ENCODE measurements at regions not wholly inside any gene's neighbourhood (a gene's known extent, or its start where the extent isn't known, plus 50 kb on each side); places are given as distances from the start of the nearest gene placed in this dataset.

- no peaks in the 10 kb centered on the region for H3K36me3 Mint-ChIP-seq (ENCODE audit: low read depth)
- no peak overlapping the region for H3K27ac Mint-ChIP-seq
- H3K4me1 Mint-ChIP-seq = no peaks in the 10 kb centered on the region
- H3K27me3 Mint-ChIP-seq (ENCODE audit: low read depth) = peaks cover 4% of the 10 kb centered on the region
- no peak overlapping the region for H3K4me3 Mint-ChIP-seq
- no peaks in the 10 kb centered on the region for H3K9me3 Mint-ChIP-seq
- TF ChIP-seq CTCF (IDR thresholded peaks at IDR 0.05; ENCODE audit: unreplicated experiment in 3 of 3) = no peak
These were observed 140.1 kb upstream of the TSPAN8 start for GRCh38 chr12:71297930-71298329.

DNA sequence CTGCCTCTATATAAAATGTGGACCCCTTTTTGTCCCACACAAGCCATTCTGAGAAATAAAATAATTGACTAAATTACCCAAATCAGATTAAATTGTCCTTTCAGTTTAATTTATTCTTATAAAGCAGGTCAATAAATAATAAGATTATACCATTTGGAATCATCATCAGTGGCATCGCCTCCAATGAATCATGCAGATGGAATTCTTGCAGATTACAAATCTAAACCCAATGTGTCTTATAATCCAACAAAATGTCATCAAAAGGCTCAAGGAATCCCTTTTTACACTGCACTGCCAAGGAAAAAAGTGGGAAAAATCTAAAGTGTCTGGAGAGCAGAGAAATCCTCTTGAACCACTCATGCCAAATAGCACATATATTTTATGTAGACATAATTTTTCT, 138.2 kb upstream of the TSPAN8 start:
- Mint-ChIP-seq H3K4me3 (no peak overlapping the region), H3K36me3 (ENCODE audit: low read depth) (peaks cover 5% of the 10 kb centered on the region), H3K9me3 (peaks cover 9% of the 10 kb centered on the region), H3K27me3 (ENCODE audit: low read depth) (peaks cover 4% of the 10 kb centered on the region), H3K27ac (no peak overlapping the region), H3K4me1 (no peaks in the 10 kb centered on the region)
- no peak for TF ChIP-seq CTCF (IDR thresholded peaks at IDR 0.05; ENCODE audit: unreplicated experiment in 3 of 3)

- Mint-ChIP-seq H3K36me3 (ENCODE audit: low read depth) (peaks cover 5% of the 10 kb centered on the region), H3K4me3 (no peak overlapping the region), H3K27ac (no peak overlapping the region), H3K4me1 (no peaks in the 10 kb centered on the region), H3K9me3 (peaks cover 15% of the 10 kb centered on the region), H3K27me3 (ENCODE audit: low read depth) (no peaks in the 10 kb centered on the region)
- TF ChIP-seq CTCF (IDR thresholded peaks at IDR 0.05; ENCODE audit: unreplicated experiment in 3 of 3) = no peak
These were observed 133.9 kb upstream of the TSPAN8 start for GRCh38 chr12:71291746-71292145.

DNA sequence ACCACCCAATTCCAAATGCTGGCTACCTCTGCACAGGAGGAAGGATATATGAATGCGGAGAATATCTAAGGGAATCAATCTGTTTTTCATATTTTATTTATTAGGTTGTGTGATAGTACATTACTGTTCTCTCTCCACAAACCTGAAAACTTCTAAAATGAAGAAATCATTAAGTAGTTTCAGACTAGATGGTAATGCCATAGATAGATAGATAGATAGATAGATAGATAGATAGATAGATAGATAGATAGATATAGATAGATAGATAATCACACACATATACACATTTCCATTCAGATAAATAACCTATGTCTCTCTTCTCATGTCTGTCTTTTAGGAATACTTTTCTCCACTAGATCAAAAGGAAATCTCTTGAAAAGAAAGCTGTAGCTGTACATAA, 126.1 kb upstream of the TSPAN8 start:
- no peak for TF ChIP-seq CTCF (IDR thresholded peaks at IDR 0.05; ENCODE audit: unreplicated experiment in 3 of 3)
- Mint-ChIP-seq H3K4me1 (no peaks in the 10 kb centered on the region), H3K27me3 (ENCODE audit: low read depth) (no peaks in the 10 kb centered on the region), H3K36me3 (ENCODE audit: low read depth) (no peaks in the 10 kb centered on the region), H3K27ac (no peak overlapping the region), H3K4me3 (no peak overlapping the region), H3K9me3 (peaks cover under 1% of the 10 kb centered on the region)

DNA sequence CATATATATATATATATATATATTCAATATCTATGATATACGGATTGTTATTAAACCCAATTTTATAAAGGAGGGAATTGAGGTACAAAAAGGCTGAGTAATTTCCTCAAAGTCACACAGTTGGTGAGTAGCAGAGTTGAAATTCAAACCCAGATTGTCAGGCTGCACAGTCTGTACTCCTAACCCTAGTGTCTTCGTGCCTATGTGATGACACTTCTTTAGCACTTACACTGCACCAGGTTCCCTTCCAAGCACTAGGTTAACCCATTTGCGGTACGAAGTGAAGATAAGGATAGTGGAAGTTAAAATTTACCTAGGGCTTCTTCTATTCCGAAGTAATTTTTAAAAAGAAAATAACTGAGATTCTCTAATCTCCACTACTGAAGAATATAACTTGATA, 125.1 kb upstream of the TSPAN8 start:
- H3K27me3 Mint-ChIP-seq (ENCODE audit: low read depth) = no peaks in the 10 kb centered on the region

More for the DNA sequence above, 125.1 kb upstream of the TSPAN8 start:
- no peak for TF ChIP-seq CTCF (IDR thresholded peaks at IDR 0.05; ENCODE audit: unreplicated experiment in 3 of 3)
- Mint-ChIP-seq H3K4me3 (no peak overlapping the region), H3K4me1 (no peaks in the 10 kb centered on the region), H3K36me3 (ENCODE audit: low read depth) (no peaks in the 10 kb centered on the region), H3K9me3 (no peaks in the 10 kb centered on the region), H3K27ac (no peak overlapping the region)
